ENCODE measurements at regions not wholly inside any gene's neighbourhood (a gene's known extent, or its start where the extent isn't known, plus 50 kb on each side); places are given as distances from the start of the nearest gene placed in this dataset.

GRCh38 chr21:14814991-14815390 lies 249.8 kb downstream of the NRIP1 start:
- TF ChIP-seq CTCF (IDR thresholded peaks at IDR 0.05), result no peak
- TF ChIP-seq POLR2A (IDR thresholded peaks at IDR 0.05), result no peak
